Mesodermal cell (in vitro differentiated cells): ENCODE measurements at regions not wholly inside any gene's neighbourhood (a gene's known extent, or its start where the extent isn't known, plus 50 kb on each side); places are given as distances from the start of the nearest gene placed in this dataset.

Experiments used
- H3K27ac ChIP-seq: 2 replicates; pipeline ENCODE4 v1.7.0; 2013; ENCODE audit warnings: mild to moderate bottlenecking, low read depth, low read length, moderate library complexity; ENCODE audit not compliant: severe bottlenecking
- H3K36me3 ChIP-seq: 2 replicates; pipeline ENCODE4 v1.7.1; 2013; ENCODE audit warnings: mild to moderate bottlenecking, low read length, moderate library complexity; ENCODE audit not compliant: control insufficient read depth, insufficient read depth
- H3K4me1 ChIP-seq: one replicate; pipeline ENCODE4 v1.7.1; 2013; ENCODE audit warnings: mild to moderate bottlenecking, low read length; ENCODE audit not compliant: insufficient read depth, control insufficient read depth, poor library complexity, severe bottlenecking
- H3K4me3 ChIP-seq: 2 replicates; pipeline ENCODE4 v1.7.0; 2013; ENCODE audit warnings: low read length, control low read depth, mild to moderate bottlenecking; ENCODE audit not compliant: insufficient read depth, poor library complexity, severe bottlenecking; ENCODE audit errors: extremely low read depth
- H3K9me3 ChIP-seq: 2 replicates; pipeline ENCODE4 v1.7.1; 2013; ENCODE audit warnings: mild to moderate bottlenecking, low read length, moderate library complexity; ENCODE audit not compliant: control insufficient read depth
- WGBS, 2 experiments: methylation state at CpG; one replicate each; pipeline ENCODE4 v1.1.5; 2013; ENCODE audit warnings: missing lambda C conversion rate in 2 of 2; ENCODE audit not compliant: insufficient coverage in 2 of 2; 5-methylcytosine and 5-hydroxymethylcytosine counted together

GRCh38 chr3:64464955-64465354 is 222.8 kb downstream of the ADAMTS9 start:
- 86 to 87% methylated on average over 3 of the region's 6 CpGs for WGBS, 2 experiments
- no peaks in the 10 kb centered on the region for H3K36me3 ChIP-seq
- H3K4me1 ChIP-seq = peaks cover 35% of the 10 kb centered on the region
- H3K27ac ChIP-seq = no peak overlapping the region
- H3K4me3 ChIP-seq = no peak overlapping the region
- H3K9me3 ChIP-seq = no peaks in the 10 kb centered on the region

GRCh38 chr3:64463981-64464380 is 223.8 kb downstream of the ADAMTS9 start:
- 86 to 95% methylated on average over 2 to 3 of the region's 4 CpGs for WGBS, 2 experiments
- H3K27ac ChIP-seq = no peak overlapping the region

GRCh38 chr3:64462203-64462602 is 225.6 kb downstream of the ADAMTS9 start:
- peaks cover 23% of the 10 kb centered on the region for H3K4me1 ChIP-seq
- H3K36me3 ChIP-seq = no peaks in the 10 kb centered on the region
- no peaks in the 10 kb centered on the region for H3K9me3 ChIP-seq
- peak overlapping the region; percentile 36 for H3K27ac ChIP-seq
- no peak overlapping the region for H3K4me3 ChIP-seq
- 87 to 92% methylated on average over 3 to 4 of the region's 5 CpGs for WGBS, 2 experiments

More at GRCh38 chr3:64463981-64464380, 223.8 kb downstream of the ADAMTS9 start:
- H3K4me3 ChIP-seq = no peak overlapping the region
- no peaks in the 10 kb centered on the region for H3K36me3 ChIP-seq
- H3K9me3 ChIP-seq = no peaks in the 10 kb centered on the region
- H3K4me1 ChIP-seq = peaks cover 35% of the 10 kb centered on the region

GRCh38 chr3:64460877-64461276 is 226.9 kb downstream of the ADAMTS9 start:
- WGBS, 2 experiments = 91 to 95% methylated on average over 5 of the region's 5 CpGs
- peaks cover 23% of the 10 kb centered on the region for H3K4me1 ChIP-seq
- no peaks in the 10 kb centered on the region for H3K36me3 ChIP-seq
- no peak overlapping the region for H3K4me3 ChIP-seq
- H3K27ac ChIP-seq = no peak overlapping the region
- no peaks in the 10 kb centered on the region for H3K9me3 ChIP-seq

GRCh38 chr3:64460141-64460730 is 227.6 kb downstream of the ADAMTS9 start:
- Histone ChIP-seq H3K36me3 (no peaks in the 10 kb centered on the region), H3K27ac (no peak overlapping the region), H3K9me3 (no peaks in the 10 kb centered on the region), H3K4me3 (no peak overlapping the region), H3K4me1 (peaks cover 25% of the 10 kb centered on the region)
- WGBS, 2 experiments = no CpG with 5 or more reads among the region's 1 CpG

- no peak overlapping the region for H3K4me3 ChIP-seq
- no peak overlapping the region for H3K27ac ChIP-seq
- H3K36me3 ChIP-seq = no peaks in the 10 kb centered on the region
- peaks cover 30% of the 10 kb centered on the region for H3K4me1 ChIP-seq
- no peaks in the 10 kb centered on the region for H3K9me3 ChIP-seq
- 71 to 83% methylated on average over 1 to 2 of the region's 4 CpGs for WGBS, 2 experiments
Measured at GRCh38 chr3:64459711-64460110, 228.1 kb downstream of the ADAMTS9 start.

- H3K27ac ChIP-seq = no peak overlapping the region
- 93% methylated on average over 3 of the region's 5 CpGs; no CpG with 5 or more reads in 1 of the 2 experiments for WGBS, 2 experiments
- H3K36me3 ChIP-seq = no peaks in the 10 kb centered on the region
- H3K4me1 ChIP-seq = peaks cover 34% of the 10 kb centered on the region
- H3K9me3 ChIP-seq = no peaks in the 10 kb centered on the region
- no peak overlapping the region for H3K4me3 ChIP-seq
Measured at GRCh38 chr3:64457811-64458210, 230.0 kb downstream of the ADAMTS9 start.

GRCh38 chr3:64456674-64457073 is 231.1 kb downstream of the ADAMTS9 start:
- H3K4me1 ChIP-seq = peaks cover 23% of the 10 kb centered on the region
- WGBS, 2 experiments = 70% methylated on average over 2 of the region's 2 CpGs; no CpG with 5 or more reads in 1 of the 2 experiments

GRCh38 chr3:64455351-64455750 is 230.1 kb upstream of the PRICKLE2 start:
- Histone ChIP-seq H3K9me3 (no peaks in the 10 kb centered on the region), H3K4me1 (peaks cover 14% of the 10 kb centered on the region), H3K36me3 (no peaks in the 10 kb centered on the region), H3K4me3 (no peak overlapping the region), H3K27ac (no peak overlapping the region)

More at GRCh38 chr3:64456674-64457073, 231.1 kb downstream of the ADAMTS9 start:
- no peak overlapping the region for H3K27ac ChIP-seq
- H3K9me3 ChIP-seq = no peaks in the 10 kb centered on the region
- H3K36me3 ChIP-seq = no peaks in the 10 kb centered on the region
- no peak overlapping the region for H3K4me3 ChIP-seq

- H3K9me3 ChIP-seq = no peaks in the 10 kb centered on the region
- H3K27ac ChIP-seq = no peak overlapping the region
- 93 to 98% methylated on average over 3 of the region's 5 CpGs for WGBS, 2 experiments
- no peaks in the 10 kb centered on the region for H3K36me3 ChIP-seq
- H3K4me1 ChIP-seq = peaks cover 14% of the 10 kb centered on the region
- H3K4me3 ChIP-seq = no peak overlapping the region
Measured at GRCh38 chr3:64454768-64455167, 229.5 kb upstream of the PRICKLE2 start.

GRCh38 chr3:64454179-64454578 is 228.9 kb upstream of the PRICKLE2 start:
- H3K4me1 ChIP-seq = peaks cover 14% of the 10 kb centered on the region
- WGBS, 2 experiments = 67 to 88% methylated on average over 2 to 3 of the region's 3 CpGs

More at GRCh38 chr3:64454179-64454578, 228.9 kb upstream of the PRICKLE2 start:
- H3K9me3 ChIP-seq = no peaks in the 10 kb centered on the region
- H3K36me3 ChIP-seq = no peaks in the 10 kb centered on the region
- H3K27ac ChIP-seq = no peak overlapping the region
- no peak overlapping the region for H3K4me3 ChIP-seq
